CD8-positive, alpha-beta memory T cell (primary cell): ENCODE measurements at regions not wholly inside any gene's neighbourhood (a gene's known extent, or its start where the extent isn't known, plus 50 kb on each side); places are given as distances from the start of the nearest gene placed in this dataset.
A peak's percentile ranks its signal among the peaks of the same experiment; 100 is the strongest.

Experiments
- CTCF ChIA-PET: fragments of 350-600 bp; sonication (Branson Sonifier 250); formaldehyde crosslinking; loops from one replicate; lab custom pipeline; 2021; ENCODE audit warnings: antibody characterized with exemption; lab: Charles Lee
- POLR2A ChIA-PET: fragments of 350-600 bp; sonication (Branson Sonifier 250); formaldehyde crosslinking; loops from one replicate; lab custom pipeline; 2021; ENCODE audit warnings: antibody characterized with exemption; lab: Charles Lee
- DNase-seq, 5 donors: peaks; one replicate each; pipeline versions ENCODE4 v3.0.0 to v3.0.0-alpha.2; 2020 to 2022; ENCODE audit warnings: mixed read lengths in 1 of 5
- H3K27ac ChIP-seq: one replicate; pipeline ENCODE4 v1.7.0; 2013; ENCODE audit warnings: low read depth, mild to moderate bottlenecking, low read length, moderate library complexity
- H3K27me3 ChIP-seq: 2 replicates; pipeline ENCODE4 v1.7.0; 2013; ENCODE audit warnings: low read length, mild to moderate bottlenecking; ENCODE audit not compliant: insufficient read depth, poor library complexity, severe bottlenecking
- H3K36me3 ChIP-seq: 2 replicates; pipeline ENCODE4 v1.7.0; 2013; ENCODE audit warnings: mild to moderate bottlenecking, low read length, moderate library complexity; ENCODE audit not compliant: insufficient read depth
- H3K4me1 ChIP-seq: 2 replicates; pipeline ENCODE4 v1.7.0; 2013; ENCODE audit warnings: mild to moderate bottlenecking, low read length, moderate library complexity; ENCODE audit not compliant: insufficient read depth
- H3K4me3 ChIP-seq: 2 replicates; pipeline ENCODE4 v1.7.0; 2013; ENCODE audit warnings: mild to moderate bottlenecking, low read length
- H3K9me3 ChIP-seq: 2 replicates; pipeline ENCODE4 v1.7.0; 2013; ENCODE audit warnings: mild to moderate bottlenecking, low read length
- H3K27ac Mint-ChIP-seq, 8 donors: one replicate each; pipeline ENCODE4 v1.8.0; 2020 to 2021; ENCODE audit warnings: mixed read lengths in 8 of 8, mild to moderate bottlenecking in 6 of 8, inconsistent platforms in 3 of 8, moderate library complexity in 3 of 8
- H3K27me3 Mint-ChIP-seq, 2 donors: one replicate each; pipeline ENCODE4 v1.8.0; 2020 to 2021; ENCODE audit warnings: mixed read lengths in 2 of 2, mild to moderate bottlenecking in 1 of 2, moderate library complexity in 1 of 2
- H3K36me3 Mint-ChIP-seq, 3 donors: one replicate each; pipeline ENCODE4 v1.8.0; 2020 to 2021; ENCODE audit warnings: mixed read lengths in 3 of 3, inconsistent platforms in 1 of 3, mild to moderate bottlenecking in 1 of 3
- H3K4me1 Mint-ChIP-seq, 3 donors: one replicate each; pipeline ENCODE4 v1.8.0; 2020 to 2021; ENCODE audit warnings: mixed read lengths in 3 of 3, inconsistent platforms in 1 of 3, mild to moderate bottlenecking in 1 of 3
- H3K4me3 Mint-ChIP-seq, 7 donors: one replicate each; pipeline ENCODE4 v1.8.0; 2020 to 2021; ENCODE audit warnings: mixed read lengths in 7 of 7, mild to moderate bottlenecking in 6 of 7, moderate library complexity in 4 of 7, inconsistent platforms in 2 of 7
- H3K9me3 Mint-ChIP-seq, 5 donors: one replicate each; pipeline ENCODE4 v1.8.0; 2020 to 2022; ENCODE audit warnings: mixed read lengths in 5 of 5, mild to moderate bottlenecking in 3 of 5, moderate library complexity in 2 of 5, inconsistent platforms in 1 of 5

- H3K27me3 ChIP-seq = no peaks in the 10 kb centered on the region
- H3K4me3 ChIP-seq = no peak overlapping the region
- CTCF ChIA-PET = no interaction called here
- no peaks in the 10 kb centered on the region for H3K36me3 Mint-ChIP-seq
- no peaks in the 10 kb centered on the region for H3K4me1 Mint-ChIP-seq
- H3K27ac ChIP-seq = no peak overlapping the region
- H3K27me3 Mint-ChIP-seq = peaks cover 3 to 11% of the 10 kb centered on the region in 2 donors
- no peak for DNase-seq
- H3K4me1 ChIP-seq = no peaks in the 10 kb centered on the region
- H3K27ac Mint-ChIP-seq = no peak overlapping the region
- POLR2A ChIA-PET = no interaction called here
- H3K36me3 ChIP-seq = no peaks in the 10 kb centered on the region
- H3K4me3 Mint-ChIP-seq = no peak overlapping the region
- peaks cover 0 to 3% (median 0%) of the 10 kb centered on the region in 5 donors for H3K9me3 Mint-ChIP-seq
- H3K9me3 ChIP-seq = no peaks in the 10 kb centered on the region
Observed at GRCh38 chr10:28833313-28833712, 156.0 kb downstream of the BAMBI start.

GRCh38 chr10:28836435-28836743 is 159.1 kb downstream of the BAMBI start:
- no peaks in the 10 kb centered on the region for H3K36me3 Mint-ChIP-seq
- no peaks in the 10 kb centered on the region for H3K4me1 ChIP-seq
- peaks cover 6 to 10% of the 10 kb centered on the region in 2 donors for H3K27me3 Mint-ChIP-seq
- H3K9me3 Mint-ChIP-seq = peaks cover 0 to 3% (median 0%) of the 10 kb centered on the region in 5 donors
- H3K9me3 ChIP-seq = no peaks in the 10 kb centered on the region
- no peak overlapping the region for H3K4me3 Mint-ChIP-seq
- no peaks in the 10 kb centered on the region for H3K36me3 ChIP-seq
- ChIA-PET CTCF (no interaction called here), POLR2A (no interaction called here)
- no peak overlapping the region for H3K27ac ChIP-seq
- no peak overlapping the region for H3K27ac Mint-ChIP-seq
- no peaks in the 10 kb centered on the region for H3K27me3 ChIP-seq
- no peak for DNase-seq
- H3K4me3 ChIP-seq = no peak overlapping the region
- H3K4me1 Mint-ChIP-seq = no peaks in the 10 kb centered on the region

- H3K27ac ChIP-seq = no peak overlapping the region
- POLR2A ChIA-PET = no interaction called here
- no peaks in the 10 kb centered on the region for H3K36me3 ChIP-seq
- no peak overlapping the region for H3K4me3 ChIP-seq
- CTCF ChIA-PET = no interaction called here
- Mint-ChIP-seq H3K4me3 (no peak overlapping the region), H3K9me3 (peaks cover 0 to 3% (median 0%) of the 10 kb centered on the region in 5 donors), H3K27me3 (peaks cover 6 to 9% of the 10 kb centered on the region in 2 donors), H3K27ac (no peak overlapping the region), H3K36me3 (no peaks in the 10 kb centered on the region), H3K4me1 (no peaks in the 10 kb centered on the region)
- no peaks in the 10 kb centered on the region for H3K9me3 ChIP-seq
- no peak for DNase-seq
- no peaks in the 10 kb centered on the region for H3K4me1 ChIP-seq
- no peaks in the 10 kb centered on the region for H3K27me3 ChIP-seq
Observed at GRCh38 chr10:28837613-28838390, 160.5 kb downstream of the BAMBI start.

GRCh38 chr10:28838908-28839307 is 161.6 kb downstream of the BAMBI start:
- POLR2A ChIA-PET = no interaction called here
- no peaks in the 10 kb centered on the region for H3K27me3 ChIP-seq
- no peaks in the 10 kb centered on the region for H3K9me3 ChIP-seq
- no peak for DNase-seq
- no peaks in the 10 kb centered on the region for H3K36me3 Mint-ChIP-seq
- CTCF ChIA-PET = no interaction called here
- no peak overlapping the region for H3K4me3 Mint-ChIP-seq
- peaks cover 6 to 7% of the 10 kb centered on the region in 2 donors for H3K27me3 Mint-ChIP-seq
- H3K4me3 ChIP-seq = no peak overlapping the region
- H3K9me3 Mint-ChIP-seq = peaks cover 0 to 3% (median 0%) of the 10 kb centered on the region in 5 donors
- no peaks in the 10 kb centered on the region for H3K4me1 ChIP-seq
- H3K4me1 Mint-ChIP-seq = no peaks in the 10 kb centered on the region
- no peaks in the 10 kb centered on the region for H3K36me3 ChIP-seq
- peak overlapping the region in 1 of 8 donors; percentile 66 for H3K27ac Mint-ChIP-seq
- H3K27ac ChIP-seq = no peak overlapping the region

GRCh38 chr10:28839600-28840007 is 162.3 kb downstream of the BAMBI start:
- no peaks in the 10 kb centered on the region for H3K4me1 ChIP-seq
- ChIA-PET POLR2A (no interaction called here), CTCF (no interaction called here)
- no peaks in the 10 kb centered on the region for H3K36me3 Mint-ChIP-seq
- H3K9me3 ChIP-seq = no peaks in the 10 kb centered on the region
- peaks cover 6 to 7% of the 10 kb centered on the region in 2 donors for H3K27me3 Mint-ChIP-seq
- H3K27me3 ChIP-seq = no peaks in the 10 kb centered on the region
- DNase-seq = no peak
- peaks cover 0 to 3% (median 0%) of the 10 kb centered on the region in 5 donors for H3K9me3 Mint-ChIP-seq
- H3K27ac ChIP-seq = no peak overlapping the region
- no peaks in the 10 kb centered on the region for H3K36me3 ChIP-seq
- H3K4me1 Mint-ChIP-seq = no peaks in the 10 kb centered on the region
- H3K27ac Mint-ChIP-seq = no peak overlapping the region
- H3K4me3 Mint-ChIP-seq = no peak overlapping the region
- H3K4me3 ChIP-seq = no peak overlapping the region

GRCh38 chr10:28840202-28840601 is 162.9 kb downstream of the BAMBI start:
- ChIA-PET CTCF (no interaction called here), POLR2A (no interaction called here)

GRCh38 chr10:28840971-28841370 is 163.7 kb downstream of the BAMBI start:
- Mint-ChIP-seq H3K9me3 (peaks cover 0 to 2% (median 0%) of the 10 kb centered on the region in 5 donors), H3K27me3 (peaks cover 6 to 7% of the 10 kb centered on the region in 2 donors), H3K4me1 (no peaks in the 10 kb centered on the region), H3K4me3 (no peak overlapping the region), H3K27ac (no peak overlapping the region), H3K36me3 (no peaks in the 10 kb centered on the region)
- Histone ChIP-seq H3K27ac (no peak overlapping the region), H3K4me3 (no peak overlapping the region), H3K4me1 (no peaks in the 10 kb centered on the region), H3K36me3 (no peaks in the 10 kb centered on the region), H3K9me3 (no peaks in the 10 kb centered on the region), H3K27me3 (no peaks in the 10 kb centered on the region)
- POLR2A ChIA-PET = no interaction called here
- CTCF ChIA-PET = no interaction called here
- DNase-seq = no peak

More at GRCh38 chr10:28840202-28840601, 162.9 kb downstream of the BAMBI start:
- H3K9me3 ChIP-seq = no peaks in the 10 kb centered on the region
- peaks cover 6 to 7% of the 10 kb centered on the region in 2 donors for H3K27me3 Mint-ChIP-seq
- no peaks in the 10 kb centered on the region for H3K4me1 ChIP-seq
- no peak overlapping the region for H3K4me3 Mint-ChIP-seq
- H3K27ac ChIP-seq = no peak overlapping the region
- no peaks in the 10 kb centered on the region for H3K36me3 Mint-ChIP-seq
- no peaks in the 10 kb centered on the region for H3K27me3 ChIP-seq
- DNase-seq = no peak
- peaks cover 0 to 3% (median 0%) of the 10 kb centered on the region in 5 donors for H3K9me3 Mint-ChIP-seq
- H3K36me3 ChIP-seq = no peaks in the 10 kb centered on the region
- no peak overlapping the region for H3K27ac Mint-ChIP-seq
- H3K4me3 ChIP-seq = no peak overlapping the region
- H3K4me1 Mint-ChIP-seq = no peaks in the 10 kb centered on the region

GRCh38 chr10:28841625-28842024 is 164.3 kb downstream of the BAMBI start:
- H3K9me3 Mint-ChIP-seq = peaks cover 0 to 2% (median 0%) of the 10 kb centered on the region in 5 donors
- no peak overlapping the region for H3K27ac ChIP-seq
- no peaks in the 10 kb centered on the region for H3K27me3 ChIP-seq
- no peak for DNase-seq
- H3K4me1 ChIP-seq = no peaks in the 10 kb centered on the region
- no peaks in the 10 kb centered on the region for H3K9me3 ChIP-seq
- peaks cover 4 to 6% of the 10 kb centered on the region in 2 donors for H3K27me3 Mint-ChIP-seq
- H3K27ac Mint-ChIP-seq = no peak overlapping the region
- CTCF ChIA-PET = no interaction called here
- no peaks in the 10 kb centered on the region for H3K36me3 ChIP-seq
- H3K36me3 Mint-ChIP-seq = no peaks in the 10 kb centered on the region
- H3K4me3 Mint-ChIP-seq = no peak overlapping the region
- H3K4me1 Mint-ChIP-seq = no peaks in the 10 kb centered on the region
- POLR2A ChIA-PET = no interaction called here
- H3K4me3 ChIP-seq = no peak overlapping the region
